Left renal pelvis (tissue), 4 donors: ENCODE measurements at regions not wholly inside any gene's neighbourhood (a gene's known extent, or its start where the extent isn't known, plus 50 kb on each side); places are given as distances from the start of the nearest gene placed in this dataset.

ENCODE experiments used
- DNase-seq, 4 donors: peaks; one replicate each; pipeline ENCODE4 v3.0.0-alpha.2; 2013; ENCODE audit warnings: low read depth in 4 of 4, low spot score in 3 of 4

GRCh38 chrX:138777230-138777629 is 65.7 kb upstream of the FGF13 start:
- no peak for DNase-seq

GRCh38 chrX:138775517-138775916 is 64.0 kb upstream of the FGF13 start:
- no peak for DNase-seq

GRCh38 chrX:138771047-138771446 is 59.5 kb upstream of the FGF13 start:
- DNase-seq, result no peak

- DNase-seq, result no peak
Observed at GRCh38 chrX:138769918-138770317, 58.4 kb upstream of the FGF13 start.

GRCh38 chrX:138765051-138765450 is 53.5 kb upstream of the FGF13 start:
- no peak for DNase-seq

GRCh38 chrX:138763761-138764160 is 52.2 kb upstream of the FGF13 start:
- no peak for DNase-seq

GRCh38 chrX:138761380-138761779 is 49.9 kb upstream of the FGF13 start:
- DNase-seq, result no peak
